GM20000 (cell line): ENCODE measurements at regions not wholly inside any gene's neighbourhood (a gene's known extent, or its start where the extent isn't known, plus 50 kb on each side); places are given as distances from the start of the nearest gene placed in this dataset.

Experiments
- DNase-seq: peaks from one replicate; pipeline ENCODE4 v3.0.0; 2012; ENCODE audit warnings: low spot score
- CTCF ChIP-seq: IDR thresholded peaks from 2 replicates; pipeline ENCODE4 v1.5.1; 2012; ENCODE audit warnings: mild to moderate bottlenecking, control low read depth; ENCODE audit errors: extremely low read depth, missing control alignments

DNA sequence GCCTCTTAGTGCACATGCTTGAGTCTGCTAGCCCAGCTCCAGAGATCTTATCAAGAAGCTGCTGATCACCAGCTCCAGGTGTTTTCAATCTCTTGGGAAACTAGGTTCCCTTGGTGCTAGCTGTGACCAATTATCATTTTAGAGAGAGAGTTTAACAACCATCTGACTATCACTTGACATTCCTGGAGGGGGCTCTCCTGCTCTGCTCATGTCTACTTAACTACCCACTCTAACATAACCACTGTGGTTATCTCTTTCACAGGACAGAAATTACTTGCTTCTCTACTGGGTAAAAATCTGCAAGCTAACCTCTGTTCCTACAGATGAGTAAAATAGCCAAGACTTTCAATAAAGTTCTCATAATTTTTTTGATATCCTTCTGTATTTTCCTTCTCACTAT, 823.4 kb upstream of the GJE1 start:
- no peak for TF ChIP-seq CTCF
- DNase-seq, result no peak

- no peak for DNase-seq
- no peak for TF ChIP-seq CTCF
These were observed 825.3 kb upstream of the GJE1 start for GRCh38 chr6:141307309-141307998.

DNA sequence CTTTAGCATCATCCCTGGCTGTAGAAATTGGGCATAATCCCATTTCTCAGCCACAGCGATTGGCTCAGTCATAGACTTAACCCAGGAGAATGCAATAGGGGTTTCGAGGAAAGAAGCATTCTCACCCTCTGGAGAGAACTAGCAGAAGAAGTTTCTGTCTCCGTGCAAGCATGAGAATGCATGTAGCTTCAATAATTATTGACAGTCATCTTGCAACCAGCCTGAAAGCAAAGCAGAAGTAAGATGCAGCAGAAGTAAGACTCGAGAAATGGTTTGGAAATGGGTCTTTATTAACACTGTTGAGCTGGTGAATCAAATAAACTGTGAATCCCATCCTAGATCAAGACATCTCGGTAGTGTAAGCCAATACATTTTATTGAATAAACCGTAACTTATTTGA, 828.8 kb upstream of the GJE1 start:
- DNase-seq, result no peak
- TF ChIP-seq CTCF, result no peak

GRCh38 chr6:141301779-141302178, 830.9 kb upstream of the GJE1 start:
- DNase-seq, result no peak

GRCh38 chr6:141290941-141291721, 841.6 kb upstream of the GJE1 start:
- no peak for TF ChIP-seq CTCF
- no peak for DNase-seq

More at GRCh38 chr6:141301779-141302178, 830.9 kb upstream of the GJE1 start:
- no peak for TF ChIP-seq CTCF

DNA sequence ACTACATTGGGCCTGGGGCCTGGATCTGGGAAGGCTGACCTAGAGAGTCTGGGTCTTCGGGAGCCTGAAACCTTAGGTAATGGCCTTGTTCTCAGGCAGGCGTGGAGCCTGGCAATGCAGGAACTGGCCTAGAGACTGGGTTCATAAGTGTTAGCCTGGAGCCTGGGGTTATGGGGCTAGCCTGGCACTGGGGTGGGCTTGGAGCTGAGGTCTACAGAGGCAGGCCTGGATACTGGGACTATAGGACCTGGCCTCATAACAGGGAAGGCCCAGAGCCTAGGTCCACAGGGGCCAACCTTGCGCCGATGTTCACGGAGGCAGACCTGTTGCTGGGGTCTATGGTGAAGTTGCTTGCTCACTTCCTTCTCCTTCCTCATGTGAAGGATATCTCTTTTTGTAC, 843.8 kb upstream of the GJE1 start:
- no peak for TF ChIP-seq CTCF
- no peak for DNase-seq

- TF ChIP-seq CTCF, result no peak
- no peak for DNase-seq
These were observed 850.5 kb upstream of the GJE1 start for GRCh38 chr6:141282263-141282662.
